Left lung (tissue), 4 donors: ENCODE measurements at regions not wholly inside any gene's neighbourhood (a gene's known extent, or its start where the extent isn't known, plus 50 kb on each side); places are given as distances from the start of the nearest gene placed in this dataset.
"Not testable (repeated sequence)": the region's sequence is repeated elsewhere in the genome, so short reads cannot be mapped to it uniquely, and the experiment has no call there.

ENCODE experiments used
- ATAC-seq: fragments of 200-7000 bp; cut with Tn5 transposase; one replicate; pipeline ENCODE4 v1.9.1; 2020; ENCODE audit warnings: moderate library complexity
- DNase-seq, 4 donors: peaks; one replicate each; pipeline ENCODE4 v3.0.0-alpha.2; 2013 to 2020
- H3K27ac ChIP-seq, 2 donors: fragments of 200-600 bp; sonication (generic) in 1 of 2; one replicate each; pipeline versions ENCODE4 v1.5.0 to v1.8.0; 2020 to 2021
- H3K27me3 ChIP-seq, 2 donors: fragments of 200-600 bp; sonication (generic) in 1 of 2; one replicate each; pipeline versions ENCODE4 v1.5.0 to v1.8.0; 2020 to 2021
- H3K36me3 ChIP-seq, 2 donors: fragments of 200-600 bp; sonication (generic) in 1 of 2; one replicate each; pipeline versions ENCODE4 v1.5.0 to v1.8.0; 2020 to 2021
- H3K4me1 ChIP-seq, 2 donors: fragments of 200-600 bp; one replicate each; pipeline ENCODE4 v1.8.0; 2021
- H3K4me3 ChIP-seq, 2 donors: fragments of 200-600 bp; sonication (generic) in 1 of 2; one replicate each; pipeline versions ENCODE4 v1.5.0 to v1.8.0; 2020 to 2021; ENCODE audit warnings: mild to moderate bottlenecking in 1 of 2
- H3K9me3 ChIP-seq, 2 donors: fragments of 200-600 bp; sonication (generic) in 1 of 2; one replicate each; pipeline versions ENCODE4 v1.5.0 to v1.8.0; 2020 to 2021
- intact Hi-C, 2 donors: fragments of 100-400 bp; cut with DNase I; formaldehyde crosslinking; loops; one replicate each; pipeline versions ENCODE4 v1.11.2 to v1.14.2; 2022
- TF ChIP-seq, protein P1 (sequence below), 2 donors: fragments of 200-600 bp; sonication (generic) in 1 of 2; IDR thresholded peaks; one replicate each; pipeline versions ENCODE4 v1.5.0 to v1.8.0; 2021; ENCODE audit warnings: antibody characterized with exemption in 2 of 2
- donor health status: DM: no; HTN: yes; CAD: no.
- donor health status: DM: no; HTN: no; CAD: no.

GRCh38 chr1:229905031-229905545, 161.9 kb upstream of the GALNT2 start:
- no peak for ATAC-seq
- TF ChIP-seq, protein P1, sequence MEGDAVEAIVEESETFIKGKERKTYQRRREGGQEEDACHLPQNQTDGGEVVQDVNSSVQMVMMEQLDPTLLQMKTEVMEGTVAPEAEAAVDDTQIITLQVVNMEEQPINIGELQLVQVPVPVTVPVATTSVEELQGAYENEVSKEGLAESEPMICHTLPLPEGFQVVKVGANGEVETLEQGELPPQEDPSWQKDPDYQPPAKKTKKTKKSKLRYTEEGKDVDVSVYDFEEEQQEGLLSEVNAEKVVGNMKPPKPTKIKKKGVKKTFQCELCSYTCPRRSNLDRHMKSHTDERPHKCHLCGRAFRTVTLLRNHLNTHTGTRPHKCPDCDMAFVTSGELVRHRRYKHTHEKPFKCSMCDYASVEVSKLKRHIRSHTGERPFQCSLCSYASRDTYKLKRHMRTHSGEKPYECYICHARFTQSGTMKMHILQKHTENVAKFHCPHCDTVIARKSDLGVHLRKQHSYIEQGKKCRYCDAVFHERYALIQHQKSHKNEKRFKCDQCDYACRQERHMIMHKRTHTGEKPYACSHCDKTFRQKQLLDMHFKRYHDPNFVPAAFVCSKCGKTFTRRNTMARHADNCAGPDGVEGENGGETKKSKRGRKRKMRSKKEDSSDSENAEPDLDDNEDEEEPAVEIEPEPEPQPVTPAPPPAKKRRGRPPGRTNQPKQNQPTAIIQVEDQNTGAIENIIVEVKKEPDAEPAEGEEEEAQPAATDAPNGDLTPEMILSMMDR (IDR thresholded peaks at IDR 0.05): no peak
- intact Hi-C loops: no loop called here
- peaks cover 0 to 5% of the 10 kb centered on the region in 2 donors for H3K27me3 ChIP-seq
- no peak overlapping the region for H3K27ac ChIP-seq
- H3K4me1 ChIP-seq: no peaks in the 10 kb centered on the region
- H3K4me3 ChIP-seq: no peak overlapping the region
- no peaks in the 10 kb centered on the region for H3K36me3 ChIP-seq
- no peaks in the 10 kb centered on the region for H3K9me3 ChIP-seq
- DNase-seq: no peak

DNA sequence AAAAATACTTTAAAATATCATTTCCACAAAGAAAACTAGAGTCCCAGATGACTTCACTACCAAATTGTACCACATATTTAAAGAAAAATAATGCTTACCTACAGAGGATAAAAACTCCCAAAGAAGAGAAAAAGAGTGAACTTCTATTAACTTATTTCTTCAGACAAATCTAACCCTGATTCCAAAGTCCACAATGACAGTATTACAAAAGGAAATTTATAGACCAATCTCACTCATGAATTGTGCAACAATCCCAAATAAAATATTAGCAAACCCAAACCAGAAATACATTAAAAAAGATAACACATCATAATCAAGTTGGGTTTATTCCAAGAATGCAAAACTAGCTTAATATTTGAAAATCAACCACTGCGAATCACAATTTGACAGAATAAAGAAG, 161.4 kb upstream of the GALNT2 start:
- TF ChIP-seq, protein P1 (IDR thresholded peaks at IDR 0.05): no peak
- Histone ChIP-seq H3K36me3 (no peaks in the 10 kb centered on the region), H3K4me1 (no peaks in the 10 kb centered on the region), H3K4me3 (no peak overlapping the region), H3K27me3 (peaks cover 0 to 5% of the 10 kb centered on the region in 2 donors), H3K27ac (no peak overlapping the region), H3K9me3 (no peaks in the 10 kb centered on the region)
- no peak for DNase-seq
- intact Hi-C loops: no loop called here
- ATAC-seq: no peak

DNA sequence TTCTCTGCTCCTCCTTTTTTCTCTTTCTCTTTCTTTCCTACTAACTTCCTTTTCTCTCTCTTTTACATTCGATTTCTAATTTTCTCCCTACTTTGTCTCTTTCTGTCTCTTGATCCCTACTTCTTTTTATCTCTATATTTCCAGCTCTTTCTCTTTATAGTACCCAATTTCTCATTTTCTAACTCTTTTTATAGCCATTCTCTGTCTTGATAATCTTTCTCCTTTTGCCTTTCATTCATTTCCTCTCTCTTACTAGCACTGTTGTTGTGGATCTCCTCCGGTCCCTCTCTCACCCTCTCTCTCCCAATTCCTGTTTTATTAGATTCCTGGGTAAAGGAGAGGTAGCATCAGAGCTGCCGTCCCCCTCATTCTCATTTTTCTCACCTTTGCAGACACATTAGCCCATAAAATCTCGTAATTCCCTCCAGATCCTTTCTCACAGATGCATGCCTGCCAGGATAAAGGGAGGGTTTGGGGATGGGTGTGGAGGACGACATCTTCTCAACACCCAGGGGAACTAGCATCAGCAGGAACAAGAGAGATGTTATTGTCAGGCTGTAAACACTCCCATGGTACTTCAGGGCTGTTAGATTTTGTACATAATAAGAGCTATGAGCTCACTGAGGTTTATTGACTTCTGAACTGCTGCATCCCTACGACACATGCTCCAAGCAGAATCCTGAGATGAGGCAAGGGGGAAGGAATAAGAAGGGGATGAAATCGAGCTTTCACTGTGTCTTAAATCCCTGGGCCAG, 159.0 kb upstream of the GALNT2 start:
- Histone ChIP-seq H3K27ac (no peak overlapping the region), H3K9me3 (no peaks in the 10 kb centered on the region), H3K27me3 (peaks cover 0 to 5% of the 10 kb centered on the region in 2 donors), H3K4me3 (no peak overlapping the region), H3K4me1 (no peaks in the 10 kb centered on the region), H3K36me3 (no peaks in the 10 kb centered on the region)
- intact Hi-C loops: no loop called here
- no peak for ATAC-seq
- no peak for DNase-seq
- TF ChIP-seq, protein P1 (IDR thresholded peaks at IDR 0.05): no peak

DNA sequence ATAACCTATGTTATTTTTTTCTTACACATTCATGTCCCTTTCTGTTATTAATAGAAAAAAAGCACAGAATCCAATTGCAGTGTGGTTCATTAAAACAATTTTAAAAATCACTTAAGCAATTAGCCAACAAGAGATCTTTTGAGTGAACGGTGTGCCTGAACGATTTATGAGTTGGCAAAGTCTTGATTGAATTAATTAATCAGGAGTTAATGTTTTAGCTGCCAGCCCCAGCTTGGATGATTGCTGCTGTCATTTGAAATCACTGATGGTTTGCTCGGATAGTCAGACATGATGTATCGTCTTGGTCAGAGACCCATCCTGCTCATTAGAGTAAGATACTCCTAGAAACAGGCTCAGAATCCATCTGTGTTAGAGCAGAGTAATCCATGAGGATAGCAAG, 158.3 kb upstream of the GALNT2 start:
- H3K27me3 ChIP-seq: peaks cover 0 to 5% of the 10 kb centered on the region in 2 donors
- TF ChIP-seq, protein P1 (IDR thresholded peaks at IDR 0.05): no peak
- H3K4me3 ChIP-seq: no peak overlapping the region
- no peaks in the 10 kb centered on the region for H3K9me3 ChIP-seq
- no peaks in the 10 kb centered on the region for H3K36me3 ChIP-seq
- ATAC-seq: no peak
- H3K4me1 ChIP-seq: no peaks in the 10 kb centered on the region
- no peak for DNase-seq
- intact Hi-C loops: no loop called here
- no peak overlapping the region for H3K27ac ChIP-seq

DNA sequence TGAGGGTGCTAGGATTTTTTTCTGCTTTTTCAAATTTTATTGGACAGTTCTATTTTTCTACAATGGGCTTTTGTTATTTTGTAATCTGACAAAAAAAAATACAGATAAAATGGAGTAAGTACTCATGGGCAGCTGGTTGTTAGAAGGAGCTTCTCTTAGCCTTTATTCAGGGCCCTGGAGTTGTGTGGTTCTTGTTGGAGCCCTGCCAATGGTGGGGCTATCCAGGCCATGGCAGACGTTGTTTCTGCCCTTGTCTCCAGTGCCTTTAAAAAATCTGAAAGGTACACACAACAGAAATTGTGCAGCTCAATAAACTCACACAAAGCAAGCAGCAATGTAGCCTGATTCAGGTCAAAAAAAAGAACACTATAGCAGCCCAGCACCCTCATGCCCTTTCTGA, 153.5 kb upstream of the GALNT2 start:
- Histone ChIP-seq H3K9me3 (no peaks in the 10 kb centered on the region), H3K4me1 (no peaks in the 10 kb centered on the region), H3K4me3 (no peak overlapping the region), H3K27ac (no peak overlapping the region), H3K36me3 (no peaks in the 10 kb centered on the region), H3K27me3 (no peaks in the 10 kb centered on the region)
- DNase-seq: no peak
- TF ChIP-seq, protein P1 (IDR thresholded peaks at IDR 0.05): no peak
- ATAC-seq: no peak
- intact Hi-C loops: no loop called here

DNA sequence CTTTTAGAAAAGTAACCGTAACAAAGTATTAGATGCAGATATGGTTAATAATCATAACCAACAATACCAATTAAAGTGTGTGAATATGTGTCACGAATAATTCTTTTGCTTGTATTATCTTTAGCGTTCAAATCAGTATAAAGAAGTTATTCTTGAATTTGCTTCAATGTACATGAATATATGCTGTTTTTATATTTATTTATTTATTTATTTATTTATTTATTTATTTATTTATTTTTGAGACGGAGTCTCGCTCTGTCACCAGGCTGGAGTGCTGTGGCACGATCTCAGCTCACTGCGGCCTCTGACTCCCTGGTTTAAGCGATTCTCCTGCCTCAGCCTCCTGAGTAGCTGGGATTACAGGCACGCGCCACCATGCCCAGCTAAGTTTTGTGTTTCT, 147.6 kb upstream of the GALNT2 start:
- H3K27me3 ChIP-seq, H3K4me3 ChIP-seq, DNase-seq, ATAC-seq, H3K4me1 ChIP-seq, intact Hi-C loops, H3K36me3 ChIP-seq, H3K27ac ChIP-seq, H3K9me3 ChIP-seq: not testable (repeated sequence)
